Dermis microvascular lymphatic vessel endothelial cell (primary cell): ENCODE measurements at regions not wholly inside any gene's neighbourhood (a gene's known extent, or its start where the extent isn't known, plus 50 kb on each side); places are given as distances from the start of the nearest gene placed in this dataset.
"Not testable (repeated sequence)": the region's sequence is repeated elsewhere in the genome, so short reads cannot be mapped to it uniquely, and the experiment has no call there.

Experiments used
- DNase-seq, 2 donors: peaks; one replicate each; pipeline versions ENCODE4 v3.0.0 to v3.0.0-alpha.2; 2010; ENCODE audit warnings: low read depth in 2 of 2

- DNase-seq, result peak; percentile 64 to 87
These were observed 208.4 kb downstream of the TPST1 start for GRCh38 chr7:66413379-66414114.

DNA sequence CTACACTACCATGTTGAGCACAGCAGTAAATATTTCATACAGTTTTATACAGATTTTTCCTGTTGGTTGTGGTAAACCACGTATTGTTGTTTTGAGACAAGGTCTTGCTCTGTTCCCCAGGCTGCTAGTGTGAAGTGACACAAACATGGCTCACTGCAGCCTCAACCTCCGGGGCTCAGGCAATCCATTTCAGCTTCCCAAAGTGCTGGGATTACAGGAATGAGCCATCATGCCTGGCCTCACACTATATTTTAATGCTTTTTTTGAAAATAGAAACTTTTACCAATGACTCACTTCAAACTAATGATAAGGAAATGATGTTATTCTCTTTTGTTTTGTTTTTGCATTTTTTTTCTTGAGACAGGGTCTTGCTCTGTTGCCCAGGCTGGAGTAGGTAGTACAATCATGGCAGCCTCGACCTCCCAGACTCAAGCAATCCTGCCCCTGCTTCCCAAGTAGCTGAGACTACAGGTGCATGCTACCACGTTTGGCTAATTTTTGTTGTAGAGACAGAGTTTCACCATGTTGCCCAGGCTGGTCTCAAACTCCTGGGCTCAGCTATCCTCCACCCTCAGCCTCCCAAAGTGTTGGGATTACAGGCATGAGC lies 210.6 kb downstream of the TPST1 start:
- DNase-seq, result no peak

- DNase-seq, result no peak
These were observed 210.1 kb upstream of the KCTD7 start for GRCh38 chr7:66418537-66418936.

- no peak for DNase-seq
These were observed 209.5 kb upstream of the KCTD7 start for GRCh38 chr7:66419210-66419609.

DNA sequence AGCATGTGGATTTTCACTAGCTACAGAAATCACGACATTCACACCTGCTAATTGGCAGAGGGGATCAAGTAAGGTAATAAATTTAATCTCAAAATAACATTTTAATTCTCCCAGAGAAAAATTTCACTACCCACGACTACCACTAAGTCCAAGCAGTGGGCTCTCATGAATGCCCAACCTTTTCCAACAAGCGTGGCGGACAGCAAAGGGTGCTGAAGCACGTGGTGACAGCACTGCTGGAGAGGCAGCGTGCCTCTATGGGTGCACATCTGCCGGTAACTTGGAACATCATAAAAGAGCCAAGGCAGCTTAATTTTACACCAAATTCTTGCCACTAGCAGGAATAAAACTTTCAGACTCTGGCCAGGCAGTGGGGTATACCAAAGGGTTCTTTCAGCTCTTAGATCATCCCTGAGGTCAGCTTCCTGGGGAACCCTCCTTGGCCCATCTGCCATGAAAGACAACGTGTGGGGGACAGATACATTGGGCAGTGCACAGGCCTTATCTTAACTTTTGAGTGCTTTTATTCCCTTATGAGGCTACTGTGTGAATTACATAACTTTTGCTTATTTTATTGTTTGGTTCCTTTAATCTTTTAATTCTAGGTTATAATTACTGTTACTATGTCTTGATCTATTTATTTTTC lies 206.7 kb upstream of the KCTD7 start:
- DNase-seq, result no peak

DNA sequence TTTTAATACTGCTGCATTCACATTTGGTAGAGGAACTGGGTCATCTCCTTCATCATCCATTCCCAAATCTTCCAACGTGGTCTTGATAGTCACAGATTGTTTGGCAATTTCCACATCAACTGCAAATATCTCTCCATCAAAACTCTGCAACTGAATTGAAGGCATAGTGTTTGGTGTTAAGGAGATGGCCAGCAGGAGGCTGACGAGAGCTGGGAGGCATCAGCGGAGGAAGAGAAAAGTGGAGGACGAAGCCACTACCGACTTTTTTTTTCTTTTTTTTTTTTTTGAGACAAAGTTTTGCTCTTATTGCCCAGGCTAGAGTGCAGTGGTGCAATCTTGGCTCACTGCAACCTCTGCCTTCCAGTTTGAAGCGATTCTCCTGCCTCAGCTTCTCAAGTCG lies 205.0 kb upstream of the KCTD7 start:
- DNase-seq, result no peak

DNA sequence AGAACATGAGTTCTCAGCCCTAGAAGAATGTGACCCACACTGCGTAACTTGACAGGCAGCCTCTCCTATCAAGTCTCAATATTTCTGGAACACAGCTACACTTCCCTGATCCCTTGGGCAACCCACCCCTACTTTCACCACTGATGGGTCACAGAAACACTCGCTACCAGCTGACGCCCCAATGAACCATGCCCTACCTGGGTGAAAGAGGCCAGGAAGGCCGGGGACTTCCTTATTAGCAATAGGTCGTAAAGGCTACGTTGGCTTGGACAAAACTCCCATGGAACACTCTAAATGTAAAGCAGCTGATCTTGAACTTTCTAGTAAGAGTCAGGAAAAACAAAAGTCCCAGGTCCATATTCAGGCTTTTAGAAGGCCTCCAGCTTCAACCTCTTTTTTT lies 202.3 kb upstream of the KCTD7 start:
- no peak for DNase-seq

- no peak for DNase-seq
These were observed 201.7 kb upstream of the KCTD7 start for GRCh38 chr7:66426996-66427395.

DNA sequence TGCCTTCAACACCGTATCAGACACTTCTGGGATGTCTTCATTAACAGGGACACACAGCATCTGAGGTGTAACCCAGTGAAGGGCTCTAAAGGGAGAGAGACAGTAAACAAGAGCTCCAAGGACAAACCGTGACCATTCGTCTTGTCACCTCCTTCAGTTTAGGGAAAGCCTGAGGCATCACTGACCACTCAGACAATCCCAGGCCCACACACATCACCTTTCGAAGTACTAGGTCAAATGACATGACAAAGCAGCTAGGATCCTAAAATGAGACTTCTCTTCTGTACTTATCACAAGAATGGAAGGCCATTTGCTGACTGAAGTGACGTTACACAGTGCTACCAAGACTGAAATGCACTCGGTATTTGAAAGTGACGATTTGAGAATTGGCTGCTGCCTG lies 200.7 kb upstream of the KCTD7 start:
- no peak for DNase-seq

- DNase-seq, result no peak
These were observed 199.1 kb upstream of the KCTD7 start for GRCh38 chr7:66429498-66430163.

- no peak for DNase-seq
These were observed 198.5 kb upstream of the KCTD7 start for GRCh38 chr7:66430164-66430545.

GRCh38 chr7:66438703-66439405 lies 189.8 kb upstream of the KCTD7 start:
- not testable (repeated sequence) for DNase-seq

GRCh38 chr7:66442385-66442784 lies 186.3 kb upstream of the KCTD7 start:
- DNase-seq, result no peak

GRCh38 chr7:66443946-66444345 lies 184.7 kb upstream of the KCTD7 start:
- DNase-seq, result peak; percentile 21 to 73

GRCh38 chr7:66447007-66447406 lies 181.7 kb upstream of the KCTD7 start:
- not testable (repeated sequence) for DNase-seq

- DNase-seq, result not testable (repeated sequence)
These were observed 177.9 kb upstream of the KCTD7 start for GRCh38 chr7:66450814-66451213.

DNA sequence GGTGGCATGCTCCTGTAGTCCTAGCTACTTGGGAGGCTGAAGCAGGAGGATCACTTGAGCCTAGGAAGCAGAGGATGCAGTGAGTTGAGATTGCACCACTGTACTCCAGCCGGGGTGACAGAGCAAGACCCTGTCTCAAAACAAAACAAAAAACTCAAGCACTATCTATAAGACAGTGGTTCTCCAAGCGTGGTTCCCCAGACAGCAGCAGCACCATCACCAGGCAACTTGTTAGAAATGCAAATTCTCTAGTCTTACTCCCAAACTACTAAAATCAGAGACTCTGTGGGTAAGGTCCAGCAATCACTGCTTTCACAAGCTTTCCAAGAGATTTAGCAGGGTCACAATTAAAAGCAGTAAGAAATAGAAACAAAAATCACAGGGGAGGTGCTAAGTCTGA lies 177.0 kb upstream of the KCTD7 start:
- DNase-seq, result not testable (repeated sequence)

DNA sequence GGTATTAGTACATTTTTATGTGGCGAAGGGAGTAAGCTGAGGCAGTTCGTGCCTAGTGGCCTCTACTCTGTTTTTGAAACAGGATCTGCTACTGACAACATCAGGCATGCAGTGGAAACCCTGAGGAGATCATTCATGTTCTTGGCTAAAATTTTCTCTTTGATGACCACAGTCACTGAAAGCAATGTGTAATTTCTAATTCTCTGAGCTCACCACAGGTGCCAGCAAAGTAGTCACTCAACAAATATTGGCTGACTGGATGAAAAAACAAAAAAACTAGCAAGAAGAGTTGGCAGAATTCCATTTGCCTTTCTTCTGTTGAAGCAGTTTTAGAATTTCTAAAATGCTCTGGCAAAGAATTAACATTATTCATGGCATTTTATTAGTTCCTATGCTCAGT lies 176.5 kb upstream of the KCTD7 start:
- DNase-seq, result no peak

DNA sequence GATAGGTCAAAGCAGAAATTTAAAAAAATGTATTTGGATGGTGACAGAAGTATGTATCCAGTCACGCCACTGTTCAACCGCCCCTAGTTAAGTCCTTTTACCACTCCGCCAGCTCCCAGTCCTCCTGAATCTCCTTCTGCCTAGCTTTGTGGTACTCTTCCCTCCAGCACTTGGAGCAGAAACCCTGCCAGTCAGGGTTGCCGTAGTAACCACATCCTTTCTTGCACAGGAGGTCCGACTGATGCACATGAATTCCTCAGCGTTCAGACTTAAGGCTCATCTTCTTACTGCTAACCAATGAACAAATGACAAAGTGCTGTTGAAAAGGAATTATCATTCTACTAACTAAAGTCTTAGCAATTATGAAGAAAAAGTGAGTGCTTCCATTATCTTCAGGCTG lies 175.3 kb upstream of the KCTD7 start:
- no peak for DNase-seq

- DNase-seq, result no peak
These were observed 174.0 kb upstream of the KCTD7 start for GRCh38 chr7:66454600-66455225.

GRCh38 chr7:66455432-66455831 lies 173.2 kb upstream of the KCTD7 start:
- DNase-seq, result not testable (repeated sequence)
